ENCODE measurements at regions not wholly inside any gene's neighbourhood (a gene's known extent, or its start where the extent isn't known, plus 50 kb on each side); places are given as distances from the start of the nearest gene placed in this dataset.

GRCh38 chr7:69349291-69349690 lies 249.0 kb upstream of the AUTS2 start:
- no peak for TF ChIP-seq CTCF (conservative IDR thresholded peaks at IDR 0.05 in 1 of 2, IDR thresholded peaks at IDR 0.05 in 1 of 2; ENCODE audit: low read depth in 1 of 2, low read length in 2 of 2)
- TF ChIP-seq EZH2 (IDR thresholded peaks at IDR 0.05; ENCODE audit: low read length, missing control alignments), result no peak

All from fibroblast of lung (primary cell).